AG04449 (cell line): ENCODE measurements at regions not wholly inside any gene's neighbourhood (a gene's known extent, or its start where the extent isn't known, plus 50 kb on each side); places are given as distances from the start of the nearest gene placed in this dataset.
"Not testable (repeated sequence)": the region's sequence is repeated elsewhere in the genome, so short reads cannot be mapped to it uniquely, and the experiment has no call there.

Source experiments
- CTCF ChIA-PET: fragments of 350-600 bp; formaldehyde crosslinking; extraction: SDS; loops from one replicate; lab custom pipeline; 2021; ENCODE audit warnings: antibody characterized with exemption; lab: Yijun Ruan, JAX
- POLR2A ChIA-PET: fragments of 400-600, 350-600 bp; formaldehyde crosslinking; extraction: SDS; loops from one replicate; lab custom pipeline; 2020; ENCODE audit warnings: antibody characterized with exemption, inconsistent platforms; lab: Yijun Ruan, JAX
- DNase-seq: peaks from one replicate; pipeline ENCODE4 v3.0.0-alpha.2; 2010; ENCODE audit warnings: low read depth, low spot score
- H3K4me3 ChIP-seq: 2 replicates; pipeline ENCODE4 v1.5.1; 2011; ENCODE audit warnings: low read depth, mild to moderate bottlenecking, control low read depth, low read length
- CTCF ChIP-seq: IDR thresholded peaks from one replicate; pipeline ENCODE4 v1.5.1; 2011; ENCODE audit warnings: mild to moderate bottlenecking, moderate library complexity, low read length, control low read depth, inconsistent platforms; ENCODE audit not compliant: insufficient read depth; ENCODE audit errors: missing control alignments

DNA sequence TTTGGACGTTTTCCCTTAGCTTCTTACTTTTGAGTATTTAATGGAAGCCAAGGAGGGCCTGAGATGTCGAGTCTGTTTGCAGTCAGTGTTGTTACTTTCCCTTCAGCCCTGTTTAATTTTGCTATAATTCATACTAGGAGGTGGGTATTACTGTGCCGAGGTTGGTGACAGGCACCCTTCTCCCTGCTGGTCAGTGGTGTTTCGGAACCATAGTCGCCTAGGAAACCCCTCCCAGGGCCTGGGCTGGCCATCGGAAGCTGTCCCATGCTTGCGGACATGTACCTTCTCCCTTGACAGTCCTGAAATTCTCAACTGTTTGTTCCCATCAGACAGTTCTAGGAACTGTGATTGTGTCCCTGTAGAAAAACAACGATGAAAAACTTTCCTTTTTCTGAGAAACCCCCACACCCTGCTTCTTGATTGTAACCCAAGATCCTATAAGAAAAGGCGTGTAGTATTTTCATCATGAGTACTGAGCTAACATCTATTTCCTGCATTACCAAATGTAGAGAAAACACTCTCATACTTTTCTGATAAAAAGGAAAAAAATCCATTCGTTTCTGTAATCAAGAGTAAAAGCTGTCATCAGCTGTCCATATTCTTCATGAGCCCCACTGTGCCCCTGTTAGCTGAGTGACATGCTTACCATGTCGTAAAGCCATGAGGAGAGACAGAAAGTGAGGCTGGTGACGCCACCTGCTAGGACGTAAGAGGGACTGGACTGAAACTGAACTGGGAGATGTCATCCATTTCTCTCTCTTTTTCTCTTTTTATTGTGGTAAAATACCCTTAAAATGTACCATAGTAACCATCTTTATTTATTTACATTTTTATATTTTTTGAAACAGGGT lies 424.7 kb upstream of the AMELY start:
- CTCF ChIA-PET: no interaction called here
- POLR2A ChIA-PET: no interaction called here
- no peak for DNase-seq
- no peak for TF ChIP-seq CTCF
- no peak overlapping the region for H3K4me3 ChIP-seq

GRCh38 chrY:7334449-7334848 lies 422.9 kb upstream of the AMELY start:
- POLR2A ChIA-PET: no interaction called here
- CTCF ChIA-PET: no interaction called here
- DNase-seq: no peak
- TF ChIP-seq CTCF: no peak
- no peak overlapping the region for H3K4me3 ChIP-seq

DNA sequence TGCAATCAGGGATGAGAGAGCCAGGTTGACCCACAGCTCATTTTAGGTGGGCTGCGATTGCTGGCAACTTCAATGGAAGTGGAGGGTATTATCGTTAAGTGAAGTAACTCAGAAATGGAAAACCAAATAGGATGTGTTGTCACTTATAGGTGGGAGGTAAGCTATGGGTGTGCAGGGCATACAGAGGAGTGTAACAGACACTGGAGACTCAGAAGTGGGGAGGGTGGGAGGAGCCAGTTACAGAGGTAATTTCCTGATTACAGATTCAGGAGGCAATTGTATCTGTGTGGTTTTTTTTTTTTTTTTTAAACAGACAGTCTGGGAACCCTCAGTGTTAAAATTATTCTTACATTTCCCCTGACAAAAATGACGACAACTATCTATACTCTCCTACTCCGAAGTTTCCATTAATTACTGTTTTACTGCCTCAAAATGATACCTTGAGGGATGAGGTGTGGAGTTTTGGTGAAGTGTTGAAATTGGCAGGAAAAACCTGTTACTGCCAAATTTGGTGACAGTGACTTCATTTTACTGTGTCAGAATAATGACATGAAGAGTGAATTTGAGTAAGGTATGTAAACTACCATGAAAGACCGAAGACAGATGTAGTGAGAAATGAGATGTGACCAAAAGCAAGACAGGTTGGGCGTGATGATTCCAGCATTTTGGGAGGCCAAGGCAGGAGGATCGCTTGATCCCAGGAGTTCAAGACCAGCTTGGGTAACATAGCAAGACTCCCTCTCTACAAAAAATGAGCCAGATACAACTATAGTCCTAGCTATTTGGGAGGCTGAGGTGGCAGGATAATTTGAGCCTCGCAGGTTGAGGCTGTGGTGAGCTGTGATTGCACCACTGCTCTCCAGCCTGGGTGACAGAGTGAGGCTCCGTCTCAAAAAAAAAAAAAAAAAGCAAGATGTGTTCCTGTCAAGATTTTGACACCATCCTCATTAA lies 415.0 kb upstream of the AMELY start:
- H3K4me3 ChIP-seq: no peak overlapping the region
- ChIA-PET CTCF (no interaction called here), POLR2A (no interaction called here)
- DNase-seq: no peak
- no peak for TF ChIP-seq CTCF

DNA sequence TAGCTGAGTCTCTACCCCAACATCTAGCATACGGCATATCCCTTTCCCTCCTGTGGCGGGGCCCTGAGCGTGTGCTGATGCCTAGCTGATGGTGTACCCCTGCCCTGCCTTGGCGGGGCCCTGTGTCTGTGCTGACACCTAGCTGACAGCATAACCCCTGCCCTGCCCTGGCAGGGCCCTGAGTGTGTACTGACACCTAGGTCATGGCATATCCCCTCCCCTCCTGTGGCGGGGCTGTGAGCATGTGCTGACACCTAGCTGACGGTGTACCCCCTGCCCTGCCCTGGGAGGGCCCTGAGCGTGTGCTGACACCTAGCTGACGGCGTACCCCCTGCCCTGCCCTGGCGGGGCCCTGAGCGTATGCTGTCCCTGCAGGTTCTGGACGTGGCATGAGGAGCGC lies 414.0 kb upstream of the AMELY start:
- no peak overlapping the region for H3K4me3 ChIP-seq
- CTCF ChIA-PET: no interaction called here
- POLR2A ChIA-PET: no interaction called here
- TF ChIP-seq CTCF: no peak
- no peak for DNase-seq

GRCh38 chrY:7320751-7321150 lies 409.2 kb upstream of the AMELY start:
- CTCF ChIA-PET: interaction anchor here (0.9 kb wide), 1 partner anchor 19 kb away, joined by 3 read pairs; no protein-coding TSS in a partner anchor

DNA sequence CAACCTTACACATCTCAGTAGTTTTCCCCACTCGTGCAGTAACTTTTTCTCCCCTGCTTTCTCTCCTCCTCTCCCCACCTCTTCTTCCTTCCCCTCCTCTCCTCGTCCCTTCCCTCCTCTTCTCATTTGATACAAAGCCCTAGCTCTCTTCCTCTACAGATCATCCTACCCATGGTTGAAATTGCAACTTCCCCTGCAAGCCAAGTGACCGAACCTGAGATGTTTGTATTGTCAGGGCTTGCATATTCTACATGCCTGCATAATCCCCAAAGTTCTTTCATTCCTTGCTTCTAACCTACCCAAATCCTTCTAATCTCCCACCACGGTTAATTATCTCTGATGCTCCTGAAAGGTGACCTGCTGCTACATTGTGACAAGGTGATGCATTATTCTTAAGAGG lies 408.6 kb upstream of the AMELY start:
- POLR2A ChIA-PET: not testable (repeated sequence)

More at GRCh38 chrY:7320751-7321150, 409.2 kb upstream of the AMELY start:
- POLR2A ChIA-PET: no interaction called here
- no peak for DNase-seq
- no peak for TF ChIP-seq CTCF
- H3K4me3 ChIP-seq: no peak overlapping the region

More for the DNA sequence above, 408.6 kb upstream of the AMELY start:
- CTCF ChIA-PET, H3K4me3 ChIP-seq, DNase-seq: not testable (repeated sequence)
